WTC11 (cell line): ENCODE measurements at regions not wholly inside any gene's neighbourhood (a gene's known extent, or its start where the extent isn't known, plus 50 kb on each side); places are given as distances from the start of the nearest gene placed in this dataset.

ENCODE experiments used
- ATAC-seq: fragments of 200-7000 bp; cut with Tn5 transposase; 2 replicates; pipeline ENCODE4 v1.10.0; 2021; ENCODE audit warnings: mild to moderate bottlenecking, moderate library complexity
- CTCF ChIA-PET: fragments of 300-600 bp; sonication (Branson Sonifier 250); formaldehyde crosslinking; loops from one replicate; lab custom pipeline; 2021; ENCODE audit warnings: antibody characterized with exemption; lab: Charles Lee
- POLR2A ChIA-PET: fragments of 350-600 bp; sonication (Branson Sonifier 250); formaldehyde crosslinking; loops from one replicate; lab custom pipeline; 2021; ENCODE audit warnings: antibody characterized with exemption; lab: Charles Lee
- DNase-seq: peaks from one replicate; pipeline ENCODE4 v3.0.0; 2021; ENCODE audit warnings: low spot score
- H3K27ac Mint-ChIP-seq: 2 replicates; pipeline ENCODE4 v1.8.0; 2021; ENCODE audit warnings: mixed read lengths
- H3K27me3 Mint-ChIP-seq: 2 replicates; pipeline ENCODE4 v1.8.0; 2021; ENCODE audit warnings: low read depth, mild to moderate bottlenecking, moderate library complexity, mixed read lengths
- H3K36me3 Mint-ChIP-seq: 2 replicates; pipeline ENCODE4 v1.8.0; 2021; ENCODE audit warnings: mixed read lengths
- H3K4me1 Mint-ChIP-seq: 2 replicates; pipeline ENCODE4 v1.8.0; 2022; ENCODE audit warnings: mixed read lengths
- H3K4me3 Mint-ChIP-seq: 2 replicates; pipeline ENCODE4 v1.8.0; 2021; ENCODE audit warnings: mild to moderate bottlenecking, moderate library complexity, mixed read lengths
- H3K9me3 Mint-ChIP-seq: 2 replicates; pipeline ENCODE4 v1.8.0; 2021; ENCODE audit warnings: mixed read lengths
- CBFB ChIP-seq: sonication (generic); formaldehyde crosslinking; IDR thresholded peaks from 2 replicates; pipeline ENCODE4 v1.8.1; 2022; ENCODE audit warnings: mild to moderate bottlenecking, low read depth, missing genetic modification reagents
- E2F4 ChIP-seq: sonication (generic); formaldehyde crosslinking; IDR thresholded peaks from 2 replicates; pipeline ENCODE4 v1.8.1; 2022; ENCODE audit warnings: low read depth, mild to moderate bottlenecking, moderate library complexity, missing genetic modification reagents, borderline replicate concordance
- ELF4 ChIP-seq: sonication (generic); formaldehyde crosslinking; IDR thresholded peaks from 2 replicates; pipeline ENCODE4 v1.8.1; 2022; ENCODE audit warnings: low read depth, mild to moderate bottlenecking, moderate library complexity, missing genetic modification reagents
- ESRRA ChIP-seq: sonication (generic); formaldehyde crosslinking; IDR thresholded peaks from 2 replicates; pipeline ENCODE4 v1.8.1; 2022; ENCODE audit warnings: mild to moderate bottlenecking, missing genetic modification reagents, borderline replicate concordance
- ETV6 ChIP-seq: sonication (generic); formaldehyde crosslinking; IDR thresholded peaks from 2 replicates; pipeline ENCODE4 v1.8.1; 2022; ENCODE audit warnings: mild to moderate bottlenecking, missing genetic modification reagents
- GABPB1 ChIP-seq: sonication (generic); formaldehyde crosslinking; IDR thresholded peaks from 2 replicates; pipeline ENCODE4 v1.8.1; 2023; ENCODE audit warnings: mild to moderate bottlenecking, missing genetic modification reagents
- GRHL2 ChIP-seq: fragments of 250-450 bp; sonication (Bioruptor Pico); IDR thresholded peaks from 2 replicates; pipeline ENCODE4 v1.8.0; 2022; ENCODE audit warnings: mild to moderate bottlenecking, moderate library complexity; ENCODE audit not compliant: insufficient replicate concordance, severe bottlenecking
- IRF2 ChIP-seq: sonication (generic); formaldehyde crosslinking; IDR thresholded peaks from 2 replicates; pipeline ENCODE4 v1.8.0; 2022; ENCODE audit warnings: low read depth, missing genetic modification reagents, borderline replicate concordance
- NR2C2 ChIP-seq: sonication (generic); formaldehyde crosslinking; IDR thresholded peaks from 2 replicates; pipeline ENCODE4 v1.8.0; 2022; ENCODE audit warnings: mild to moderate bottlenecking, missing genetic modification reagents
- OVOL2 ChIP-seq: fragments of 250-450 bp; sonication (Bioruptor Pico); IDR thresholded peaks from 2 replicates; pipeline ENCODE4 v1.9.0; 2021; ENCODE audit warnings: mild to moderate bottlenecking, borderline replicate concordance
- RELA ChIP-seq: sonication (generic); formaldehyde crosslinking; IDR thresholded peaks from 2 replicates; pipeline ENCODE4 v1.8.1; 2022; ENCODE audit warnings: missing genetic modification reagents, mild to moderate bottlenecking, borderline replicate concordance
- SMAD3 ChIP-seq: sonication (generic); formaldehyde crosslinking; IDR thresholded peaks from 2 replicates; pipeline ENCODE4 v1.8.0; 2022; ENCODE audit warnings: missing genetic modification reagents, mild to moderate bottlenecking, borderline replicate concordance
- STAT6 ChIP-seq: sonication (generic); formaldehyde crosslinking; conservative IDR thresholded peaks from 2 replicates; pipeline ENCODE4 v1.8.1; 2023; ENCODE audit warnings: mild to moderate bottlenecking, low read depth, missing genetic modification reagents, moderate library complexity
- TEAD4 ChIP-seq: sonication (generic); formaldehyde crosslinking; IDR thresholded peaks from 2 replicates; pipeline ENCODE4 v1.8.0; 2022; ENCODE audit warnings: mild to moderate bottlenecking, missing genetic modification reagents
- ZNF281 ChIP-seq: sonication (generic); formaldehyde crosslinking; IDR thresholded peaks from 2 replicates; pipeline ENCODE4 v1.8.0; 2023; ENCODE audit warnings: mild to moderate bottlenecking, missing genetic modification reagents
- ZNF671 ChIP-seq: fragments of 250-450 bp; sonication (Bioruptor Pico); IDR thresholded peaks from 2 replicates; pipeline ENCODE4 v1.8.0; 2021; ENCODE audit warnings: mild to moderate bottlenecking
- TF ChIP-seq, protein P1 (sequence below): sonication (generic); formaldehyde crosslinking; conservative IDR thresholded peaks from 2 replicates; pipeline ENCODE4 v1.8.1; 2022; ENCODE audit warnings: mild to moderate bottlenecking, missing genetic modification reagents
- TF ChIP-seq, protein P2 (sequence below): fragments of 250-450 bp; sonication (Bioruptor Pico); IDR thresholded peaks from 2 replicates; pipeline ENCODE4 v1.8.0; 2021; ENCODE audit warnings: mild to moderate bottlenecking
- TF ChIP-seq, protein P3 (sequence below): fragments of 250-450 bp; sonication (Bioruptor Pico); IDR thresholded peaks from 2 replicates; pipeline ENCODE4 v1.9.0; 2021; ENCODE audit warnings: mild to moderate bottlenecking, borderline replicate concordance

- no peak for TF ChIP-seq GRHL2 (CRISPR knock-in tag)
- no peak for TF ChIP-seq IRF2 (CRISPR knock-in tag)
- TF ChIP-seq, protein P1, sequence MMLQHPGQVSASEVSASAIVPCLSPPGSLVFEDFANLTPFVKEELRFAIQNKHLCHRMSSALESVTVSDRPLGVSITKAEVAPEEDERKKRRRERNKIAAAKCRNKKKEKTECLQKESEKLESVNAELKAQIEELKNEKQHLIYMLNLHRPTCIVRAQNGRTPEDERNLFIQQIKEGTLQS (CRISPR knock-in tag): no peak
- TF ChIP-seq ESRRA: no peak
- no peak for TF ChIP-seq GABPB1
- no peak for TF ChIP-seq ZNF671 (CRISPR knock-in tag)
- TF ChIP-seq SMAD3: no peak
- no peak for TF ChIP-seq ZNF281
- TF ChIP-seq, protein P2, sequence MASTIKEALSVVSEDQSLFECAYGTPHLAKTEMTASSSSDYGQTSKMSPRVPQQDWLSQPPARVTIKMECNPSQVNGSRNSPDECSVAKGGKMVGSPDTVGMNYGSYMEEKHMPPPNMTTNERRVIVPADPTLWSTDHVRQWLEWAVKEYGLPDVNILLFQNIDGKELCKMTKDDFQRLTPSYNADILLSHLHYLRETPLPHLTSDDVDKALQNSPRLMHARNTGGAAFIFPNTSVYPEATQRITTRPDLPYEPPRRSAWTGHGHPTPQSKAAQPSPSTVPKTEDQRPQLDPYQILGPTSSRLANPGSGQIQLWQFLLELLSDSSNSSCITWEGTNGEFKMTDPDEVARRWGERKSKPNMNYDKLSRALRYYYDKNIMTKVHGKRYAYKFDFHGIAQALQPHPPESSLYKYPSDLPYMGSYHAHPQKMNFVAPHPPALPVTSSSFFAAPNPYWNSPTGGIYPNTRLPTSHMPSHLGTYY (CRISPR knock-in tag): no peak
- no peak for TF ChIP-seq RELA (CRISPR knock-in tag)
- no peak for TF ChIP-seq E2F4 (CRISPR knock-in tag)
- TF ChIP-seq ETV6 (CRISPR knock-in tag): no peak
- TF ChIP-seq ELF4: no peak
- no peak for TF ChIP-seq OVOL2 (CRISPR knock-in tag)
- no peak for TF ChIP-seq STAT6 (CRISPR knock-in tag)
- no peak for TF ChIP-seq NR2C2
- TF ChIP-seq TEAD4: no peak
- TF ChIP-seq, protein P3, sequence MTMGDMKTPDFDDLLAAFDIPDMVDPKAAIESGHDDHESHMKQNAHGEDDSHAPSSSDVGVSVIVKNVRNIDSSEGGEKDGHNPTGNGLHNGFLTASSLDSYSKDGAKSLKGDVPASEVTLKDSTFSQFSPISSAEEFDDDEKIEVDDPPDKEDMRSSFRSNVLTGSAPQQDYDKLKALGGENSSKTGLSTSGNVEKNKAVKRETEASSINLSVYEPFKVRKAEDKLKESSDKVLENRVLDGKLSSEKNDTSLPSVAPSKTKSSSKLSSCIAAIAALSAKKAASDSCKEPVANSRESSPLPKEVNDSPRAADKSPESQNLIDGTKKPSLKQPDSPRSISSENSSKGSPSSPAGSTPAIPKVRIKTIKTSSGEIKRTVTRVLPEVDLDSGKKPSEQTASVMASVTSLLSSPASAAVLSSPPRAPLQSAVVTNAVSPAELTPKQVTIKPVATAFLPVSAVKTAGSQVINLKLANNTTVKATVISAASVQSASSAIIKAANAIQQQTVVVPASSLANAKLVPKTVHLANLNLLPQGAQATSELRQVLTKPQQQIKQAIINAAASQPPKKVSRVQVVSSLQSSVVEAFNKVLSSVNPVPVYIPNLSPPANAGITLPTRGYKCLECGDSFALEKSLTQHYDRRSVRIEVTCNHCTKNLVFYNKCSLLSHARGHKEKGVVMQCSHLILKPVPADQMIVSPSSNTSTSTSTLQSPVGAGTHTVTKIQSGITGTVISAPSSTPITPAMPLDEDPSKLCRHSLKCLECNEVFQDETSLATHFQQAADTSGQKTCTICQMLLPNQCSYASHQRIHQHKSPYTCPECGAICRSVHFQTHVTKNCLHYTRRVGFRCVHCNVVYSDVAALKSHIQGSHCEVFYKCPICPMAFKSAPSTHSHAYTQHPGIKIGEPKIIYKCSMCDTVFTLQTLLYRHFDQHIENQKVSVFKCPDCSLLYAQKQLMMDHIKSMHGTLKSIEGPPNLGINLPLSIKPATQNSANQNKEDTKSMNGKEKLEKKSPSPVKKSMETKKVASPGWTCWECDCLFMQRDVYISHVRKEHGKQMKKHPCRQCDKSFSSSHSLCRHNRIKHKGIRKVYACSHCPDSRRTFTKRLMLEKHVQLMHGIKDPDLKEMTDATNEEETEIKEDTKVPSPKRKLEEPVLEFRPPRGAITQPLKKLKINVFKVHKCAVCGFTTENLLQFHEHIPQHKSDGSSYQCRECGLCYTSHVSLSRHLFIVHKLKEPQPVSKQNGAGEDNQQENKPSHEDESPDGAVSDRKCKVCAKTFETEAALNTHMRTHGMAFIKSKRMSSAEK (CRISPR knock-in tag): no peak
- no peak for TF ChIP-seq CBFB (CRISPR knock-in tag)
- no peak for DNase-seq
- no peak for ATAC-seq
- ChIA-PET POLR2A (no interaction called here), CTCF (no interaction called here)
- Mint-ChIP-seq H3K27ac (no peak overlapping the region), H3K4me1 (no peaks in the 10 kb centered on the region), H3K4me3 (no peak overlapping the region), H3K27me3 (no peaks in the 10 kb centered on the region), H3K9me3 (peaks cover 25% of the 10 kb centered on the region), H3K36me3 (peaks cover 6% of the 10 kb centered on the region; the same call in 1 of the 2 replicates)
These were observed 111.6 kb downstream of the MAGEE2 start for GRCh38 chrX:75673468-75673867.
